Activated CD8-positive, alpha-beta T cell treated with anti-CD3 and anti-CD28 coated beads for 36 hours (primary cell): ENCODE measurements at regions not wholly inside any gene's neighbourhood (a gene's known extent, or its start where the extent isn't known, plus 50 kb on each side); places are given as distances from the start of the nearest gene placed in this dataset.

Experiments used
- ATAC-seq: fragments of 200-7000 bp; cut with Tn5 transposase; one replicate; pipeline ENCODE4 v1.10.0; 2021; ENCODE audit warnings: mild to moderate bottlenecking, moderate library complexity
- CTCF ChIA-PET: fragments of 350-600 bp; sonication (Branson Sonifier 250); formaldehyde crosslinking; loops from one replicate; lab custom pipeline; 2021; ENCODE audit warnings: antibody characterized with exemption; lab: Charles Lee
- POLR2A ChIA-PET: fragments of 350-600 bp; sonication (Branson Sonifier 250); formaldehyde crosslinking; loops from one replicate; lab custom pipeline; 2021; ENCODE audit warnings: antibody characterized with exemption; lab: Charles Lee
- DNase-seq: peaks from one replicate; pipeline ENCODE4 v3.0.0-alpha.2; 2020
- H3K27ac Mint-ChIP-seq: one replicate; pipeline ENCODE4 v1.8.0; 2021; ENCODE audit warnings: mild to moderate bottlenecking, mixed read lengths
- H3K27me3 Mint-ChIP-seq: one replicate; pipeline ENCODE4 v1.8.0; 2021; ENCODE audit warnings: mixed read lengths
- H3K36me3 Mint-ChIP-seq: one replicate; pipeline ENCODE4 v1.8.0; 2021; ENCODE audit warnings: low read depth, mixed read lengths
- H3K4me1 Mint-ChIP-seq: one replicate; pipeline ENCODE4 v1.8.0; 2021; ENCODE audit warnings: low read depth, mixed read lengths
- H3K4me3 Mint-ChIP-seq: one replicate; pipeline ENCODE4 v1.8.0; 2021; ENCODE audit warnings: mild to moderate bottlenecking, moderate library complexity, mixed read lengths
- H3K9me3 Mint-ChIP-seq: one replicate; pipeline ENCODE4 v1.8.0; 2021; ENCODE audit warnings: mixed read lengths
- CTCF ChIP-seq: fragments of 200-600 bp; IDR thresholded peaks from one replicate; pipeline ENCODE4 v1.8.0; 2022; ENCODE audit warnings: antibody characterized with exemption, mild to moderate bottlenecking
- intact Hi-C: fragments of 100-400 bp; cut with micrococcal nuclease; formaldehyde crosslinking; loops from one replicate; pipeline ENCODE4 v1.10.0; 2022

- intact Hi-C loops = no loop called here
- no peak for TF ChIP-seq CTCF
- no peaks in the 10 kb centered on the region for H3K4me1 Mint-ChIP-seq
- H3K27me3 Mint-ChIP-seq = peaks cover 2% of the 10 kb centered on the region
- ChIA-PET CTCF (no interaction called here), POLR2A (no interaction called here)
- no peaks in the 10 kb centered on the region for H3K9me3 Mint-ChIP-seq
- no peak for ATAC-seq
- H3K4me3 Mint-ChIP-seq = no peak overlapping the region
- no peak for DNase-seq
- H3K36me3 Mint-ChIP-seq = no peaks in the 10 kb centered on the region
- H3K27ac Mint-ChIP-seq = no peak overlapping the region
These were observed 336.4 kb downstream of the HS3ST3B1 start for GRCh38 chr17:14637260-14637659.

- H3K27me3 Mint-ChIP-seq = no peaks in the 10 kb centered on the region
- no peak overlapping the region for H3K27ac Mint-ChIP-seq
- H3K36me3 Mint-ChIP-seq = no peaks in the 10 kb centered on the region
- DNase-seq (no peak), ATAC-seq (no peak)
- no peaks in the 10 kb centered on the region for H3K4me1 Mint-ChIP-seq
- POLR2A ChIA-PET = no interaction called here
- CTCF ChIA-PET = no interaction called here
- TF ChIP-seq CTCF = no peak
- intact Hi-C loops = no loop called here
- no peak overlapping the region for H3K4me3 Mint-ChIP-seq
- H3K9me3 Mint-ChIP-seq = peaks cover 4% of the 10 kb centered on the region
These were observed 329.7 kb downstream of the HS3ST3B1 start for GRCh38 chr17:14630621-14631020.

- Mint-ChIP-seq H3K4me3 (no peak overlapping the region), H3K27ac (no peak overlapping the region), H3K27me3 (no peaks in the 10 kb centered on the region), H3K36me3 (no peaks in the 10 kb centered on the region), H3K9me3 (peaks cover 4% of the 10 kb centered on the region), H3K4me1 (no peaks in the 10 kb centered on the region)
- DNase-seq (no peak), ATAC-seq (no peak)
- ChIA-PET POLR2A (no interaction called here), CTCF (no interaction called here)
- no peak for TF ChIP-seq CTCF
- intact Hi-C loops = no loop called here
These were observed 329.2 kb downstream of the HS3ST3B1 start for GRCh38 chr17:14630046-14630445.

- no peak for TF ChIP-seq CTCF
These were observed 321.8 kb downstream of the HS3ST3B1 start for GRCh38 chr17:14622615-14623101.

GRCh38 chr17:14621826-14622614 is 321.1 kb downstream of the HS3ST3B1 start:
- CTCF ChIA-PET = no interaction called here
- H3K27ac Mint-ChIP-seq = no peak overlapping the region
- intact Hi-C loops = no loop called here
- no peaks in the 10 kb centered on the region for H3K4me1 Mint-ChIP-seq
- no peaks in the 10 kb centered on the region for H3K9me3 Mint-ChIP-seq
- POLR2A ChIA-PET = no interaction called here
- no peak for ATAC-seq
- no peak overlapping the region for H3K4me3 Mint-ChIP-seq
- H3K36me3 Mint-ChIP-seq = no peaks in the 10 kb centered on the region
- TF ChIP-seq CTCF = no peak
- DNase-seq = no peak
- no peaks in the 10 kb centered on the region for H3K27me3 Mint-ChIP-seq

More at GRCh38 chr17:14622615-14623101, 321.8 kb downstream of the HS3ST3B1 start:
- Mint-ChIP-seq H3K4me3 (no peak overlapping the region), H3K4me1 (no peaks in the 10 kb centered on the region), H3K36me3 (no peaks in the 10 kb centered on the region), H3K9me3 (no peaks in the 10 kb centered on the region), H3K27ac (no peak overlapping the region), H3K27me3 (no peaks in the 10 kb centered on the region)
- CTCF ChIA-PET = no interaction called here
- POLR2A ChIA-PET = no interaction called here
- no peak for DNase-seq
- ATAC-seq = no peak
- intact Hi-C loops = no loop called here
